ENCODE measurements at regions not wholly inside any gene's neighbourhood (a gene's known extent, or its start where the extent isn't known, plus 50 kb on each side); places are given as distances from the start of the nearest gene placed in this dataset.

DNA sequence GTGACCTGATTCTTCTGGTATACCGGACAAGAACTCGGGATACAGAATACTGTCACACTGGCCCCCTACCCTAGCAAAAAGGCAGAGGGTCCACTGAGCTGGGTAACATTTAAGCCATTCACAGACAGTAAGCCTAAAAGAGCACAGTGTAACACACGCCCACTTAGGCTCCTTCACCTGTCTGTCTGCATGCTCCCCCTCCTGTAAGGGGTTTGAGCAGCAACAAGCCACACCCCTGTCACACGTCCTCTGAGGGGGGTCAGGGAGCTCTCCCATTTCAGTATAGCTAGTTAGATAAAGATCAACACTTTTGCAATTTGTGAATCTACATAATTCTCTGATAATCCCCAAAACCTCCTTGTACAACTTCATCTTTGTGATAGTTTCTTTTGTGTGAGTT, 586.3 kb upstream of the LMCD1 start:
- Histone ChIP-seq H4K20me1 (replicated peaks; ENCODE audit: control insufficient read depth, extremely low read depth, insufficient read depth, low read length) (no peaks in the 10 kb centered on the region), H3K27ac (ENCODE audit: insufficient read depth, low read depth, low read length) (no peak overlapping the region), H3K9ac (replicated peaks; ENCODE audit: extremely low read depth, insufficient read depth, low read length) (no peak overlapping the region), H3K4me2 (ENCODE audit: insufficient read depth, low read length) (no peak overlapping the region), H3K9me1 (replicated peaks; ENCODE audit: control insufficient read depth, extremely low read depth, insufficient read depth, low read length) (no peaks in the 10 kb centered on the region), H3K4me1 (ENCODE audit: control insufficient read depth, extremely low read depth, insufficient read depth, low read length) (no peaks in the 10 kb centered on the region), H3K4me3 (replicated peaks in 1 of 3; ENCODE audit: insufficient read depth in 1 of 3, low read depth in 1 of 3, low read length in 3 of 3) (no peak overlapping the region), H2AFZ (ENCODE audit: low read depth, low read length) (no peak overlapping the region), H3K36me3 (ENCODE audit: control insufficient read depth in 2 of 2, extremely low read depth in 1 of 2, insufficient read depth in 2 of 2, low read length in 2 of 2) (no peaks in the 10 kb centered on the region), H3K79me2 (ENCODE audit: control insufficient read depth, insufficient read depth, low read length) (no peaks in the 10 kb centered on the region), H3K9me3 (replicated peaks; ENCODE audit: control insufficient read depth, insufficient read depth, low read length) (no peaks in the 10 kb centered on the region), H3K27me3 (ENCODE audit: control insufficient read depth in 2 of 2, insufficient read depth in 2 of 2, low read length in 2 of 2) (no peaks in the 10 kb centered on the region)
- TF ChIP-seq MYC (IDR thresholded peaks at IDR 0.05; ENCODE audit: low read depth, low read length) (no peak), FOS (IDR thresholded peaks at IDR 0.05; ENCODE audit: borderline replicate concordance, insufficient read depth, low read length) (no peak), POLR2AphosphoS5 (IDR thresholded peaks at IDR 0.05; ENCODE audit: insufficient read depth, low read depth, low read length) (no peak), POLR2A (IDR thresholded peaks at IDR 0.05; ENCODE audit: low read depth, low read length) (no peak), EZH2 (IDR thresholded peaks at IDR 0.05; ENCODE audit: borderline replicate concordance, low read depth, low read length, severe bottlenecking) (no peak), GATA2 (IDR thresholded peaks at IDR 0.05; ENCODE audit: insufficient read depth, insufficient read length, low read depth, low read length) (no peak), JUN (IDR thresholded peaks at IDR 0.05; ENCODE audit: borderline replicate concordance, insufficient read depth, insufficient read length, low read depth) (no peak)
- TF ChIP-seq, protein P1, sequence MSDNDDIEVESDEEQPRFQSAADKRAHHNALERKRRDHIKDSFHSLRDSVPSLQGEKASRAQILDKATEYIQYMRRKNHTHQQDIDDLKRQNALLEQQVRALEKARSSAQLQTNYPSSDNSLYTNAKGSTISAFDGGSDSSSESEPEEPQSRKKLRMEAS (IDR thresholded peaks at IDR 0.05; ENCODE audit: insufficient read depth, insufficient read length): no peak
- TF ChIP-seq, protein P2, sequence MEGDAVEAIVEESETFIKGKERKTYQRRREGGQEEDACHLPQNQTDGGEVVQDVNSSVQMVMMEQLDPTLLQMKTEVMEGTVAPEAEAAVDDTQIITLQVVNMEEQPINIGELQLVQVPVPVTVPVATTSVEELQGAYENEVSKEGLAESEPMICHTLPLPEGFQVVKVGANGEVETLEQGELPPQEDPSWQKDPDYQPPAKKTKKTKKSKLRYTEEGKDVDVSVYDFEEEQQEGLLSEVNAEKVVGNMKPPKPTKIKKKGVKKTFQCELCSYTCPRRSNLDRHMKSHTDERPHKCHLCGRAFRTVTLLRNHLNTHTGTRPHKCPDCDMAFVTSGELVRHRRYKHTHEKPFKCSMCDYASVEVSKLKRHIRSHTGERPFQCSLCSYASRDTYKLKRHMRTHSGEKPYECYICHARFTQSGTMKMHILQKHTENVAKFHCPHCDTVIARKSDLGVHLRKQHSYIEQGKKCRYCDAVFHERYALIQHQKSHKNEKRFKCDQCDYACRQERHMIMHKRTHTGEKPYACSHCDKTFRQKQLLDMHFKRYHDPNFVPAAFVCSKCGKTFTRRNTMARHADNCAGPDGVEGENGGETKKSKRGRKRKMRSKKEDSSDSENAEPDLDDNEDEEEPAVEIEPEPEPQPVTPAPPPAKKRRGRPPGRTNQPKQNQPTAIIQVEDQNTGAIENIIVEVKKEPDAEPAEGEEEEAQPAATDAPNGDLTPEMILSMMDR (IDR thresholded peaks at IDR 0.05; ENCODE audit: extremely low read depth in 1 of 2, insufficient read depth in 1 of 2, low read depth in 1 of 2, low read length in 2 of 2): no peak
- CTCF ChIA-PET: no interaction called here
- dilution Hi-C loops (cut with MboI; ENCODE audit: extremely low pct_ligation_motif_present, low sequenced_read_pairs): no loop called here
- FAIRE-seq: no peak
- no peak for DNase-seq (ENCODE audit: low read depth, low spot score)
- POLR2A ChIA-PET: no interaction called here
- BruUV-seq (replicated peaks): no TSS peak
- intact Hi-C loops (cut with micrococcal nuclease): no loop called here

Data from endothelial cell of umbilical vein (primary cell).